Activated B cell treated with CpG ODN at 0.5 μM for 24 hours (primary cell): ENCODE measurements at regions not wholly inside any gene's neighbourhood (a gene's known extent, or its start where the extent isn't known, plus 50 kb on each side); places are given as distances from the start of the nearest gene placed in this dataset.

Experiments used
- ATAC-seq: fragments of 200-7000 bp; cut with Tn5 transposase; one replicate; pipeline ENCODE4 v1.10.0; 2021; ENCODE audit warnings: low read depth, mild to moderate bottlenecking, moderate library complexity
- CTCF ChIA-PET: fragments of 350-600 bp; sonication (Branson Sonifier 250); formaldehyde crosslinking; loops from one replicate; lab custom pipeline; 2021; ENCODE audit warnings: antibody characterized with exemption; lab: Charles Lee
- POLR2A ChIA-PET: fragments of 350-600 bp; sonication (Branson Sonifier 250); formaldehyde crosslinking; loops from one replicate; lab custom pipeline; 2021; ENCODE audit warnings: antibody characterized with exemption; lab: Charles Lee
- DNase-seq: peaks from one replicate; pipeline ENCODE4 v3.0.0; 2022
- H3K27ac Mint-ChIP-seq: one replicate; pipeline ENCODE4 v1.8.0; 2020; ENCODE audit warnings: mixed read lengths
- H3K27me3 Mint-ChIP-seq: one replicate; pipeline ENCODE4 v1.8.0; 2021; ENCODE audit warnings: mixed read lengths
- H3K36me3 Mint-ChIP-seq: one replicate; pipeline ENCODE4 v1.8.0; 2021; ENCODE audit warnings: low read depth, mixed read lengths
- H3K4me1 Mint-ChIP-seq: one replicate; pipeline ENCODE4 v1.8.0; 2021; ENCODE audit warnings: mixed read lengths
- H3K4me3 Mint-ChIP-seq: one replicate; pipeline ENCODE4 v1.8.0; 2020; ENCODE audit warnings: mild to moderate bottlenecking, mixed read lengths
- H3K9me3 Mint-ChIP-seq: one replicate; pipeline ENCODE4 v1.8.0; 2020; ENCODE audit warnings: mixed read lengths
- intact Hi-C: fragments of 100-400 bp; cut with micrococcal nuclease; formaldehyde crosslinking; loops from one replicate; pipeline ENCODE4 v1.15.1; 2024
- TF ChIP-seq, protein P1 (sequence below): fragments of 200-600 bp; IDR thresholded peaks from one replicate; pipeline ENCODE4 v1.8.0; 2022; ENCODE audit warnings: antibody characterized with exemption, mild to moderate bottlenecking

DNA sequence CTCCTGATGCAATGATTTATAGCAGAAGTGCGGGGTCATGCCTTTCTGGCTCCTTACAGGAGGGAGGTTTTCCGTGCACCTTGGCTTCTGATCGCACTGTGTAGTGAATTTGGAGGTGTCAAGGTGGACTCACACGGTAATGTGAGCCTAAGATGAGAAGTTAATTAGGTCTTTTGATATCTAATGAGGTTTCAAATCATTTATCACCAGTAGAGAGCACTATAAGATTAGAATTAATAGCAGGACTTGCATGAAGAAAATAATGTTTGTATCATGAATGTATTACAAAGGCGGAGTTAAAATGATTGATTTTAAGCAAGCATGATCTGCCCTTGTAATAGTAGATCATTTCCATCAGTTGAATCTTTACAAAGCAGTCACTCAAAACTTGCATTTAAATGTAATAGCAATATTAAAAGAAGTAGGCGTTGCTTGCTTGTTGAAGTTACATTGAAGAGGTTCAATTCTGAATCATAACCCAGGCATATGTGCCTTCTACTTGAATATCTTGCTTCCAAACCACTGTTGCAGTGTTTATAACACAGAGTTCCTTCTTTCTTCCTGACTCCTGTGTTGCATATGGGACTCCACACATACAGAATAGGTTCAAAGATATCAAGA, 152.1 kb downstream of the FMR1NB start:
- TF ChIP-seq, protein P1, sequence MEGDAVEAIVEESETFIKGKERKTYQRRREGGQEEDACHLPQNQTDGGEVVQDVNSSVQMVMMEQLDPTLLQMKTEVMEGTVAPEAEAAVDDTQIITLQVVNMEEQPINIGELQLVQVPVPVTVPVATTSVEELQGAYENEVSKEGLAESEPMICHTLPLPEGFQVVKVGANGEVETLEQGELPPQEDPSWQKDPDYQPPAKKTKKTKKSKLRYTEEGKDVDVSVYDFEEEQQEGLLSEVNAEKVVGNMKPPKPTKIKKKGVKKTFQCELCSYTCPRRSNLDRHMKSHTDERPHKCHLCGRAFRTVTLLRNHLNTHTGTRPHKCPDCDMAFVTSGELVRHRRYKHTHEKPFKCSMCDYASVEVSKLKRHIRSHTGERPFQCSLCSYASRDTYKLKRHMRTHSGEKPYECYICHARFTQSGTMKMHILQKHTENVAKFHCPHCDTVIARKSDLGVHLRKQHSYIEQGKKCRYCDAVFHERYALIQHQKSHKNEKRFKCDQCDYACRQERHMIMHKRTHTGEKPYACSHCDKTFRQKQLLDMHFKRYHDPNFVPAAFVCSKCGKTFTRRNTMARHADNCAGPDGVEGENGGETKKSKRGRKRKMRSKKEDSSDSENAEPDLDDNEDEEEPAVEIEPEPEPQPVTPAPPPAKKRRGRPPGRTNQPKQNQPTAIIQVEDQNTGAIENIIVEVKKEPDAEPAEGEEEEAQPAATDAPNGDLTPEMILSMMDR, result no peak
- no peak for ATAC-seq
- ChIA-PET POLR2A (no interaction called here), CTCF (interaction anchor here (1.0 to 3.7 kb wide), 5 partner anchors 15 to 1338 kb away, joined by 3 to 30 read pairs (median 5); no protein-coding TSS in a partner anchor)
- Mint-ChIP-seq H3K4me3 (no peak overlapping the region), H3K27me3 (no peaks in the 10 kb centered on the region), H3K4me1 (no peaks in the 10 kb centered on the region), H3K27ac (no peak overlapping the region), H3K9me3 (no peaks in the 10 kb centered on the region), H3K36me3 (no peaks in the 10 kb centered on the region)
- no peak for DNase-seq
- intact Hi-C loops, result loop anchor here (1.0 to 5.0 kb wide), 5 partner anchors 86 to 1338 kb away; no protein-coding TSS in a partner anchor

DNA sequence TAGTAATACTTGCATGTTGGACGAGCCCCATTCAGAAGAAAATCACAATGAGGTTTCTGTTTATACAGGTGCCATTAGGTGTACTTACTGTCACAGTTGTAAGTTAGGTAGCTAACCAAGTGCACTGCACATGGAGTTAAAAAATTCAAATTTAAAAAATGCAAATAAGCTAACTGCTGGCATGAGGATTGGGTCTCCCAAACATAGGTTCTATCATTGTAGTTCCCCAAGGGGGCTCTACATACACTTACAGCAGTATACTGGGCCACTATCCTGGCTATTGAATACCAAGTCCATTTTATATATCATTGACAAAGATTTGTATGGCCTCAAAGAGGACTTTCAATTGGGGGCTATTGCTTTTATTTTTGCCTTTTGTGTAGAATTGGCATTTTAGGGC, 153.4 kb downstream of the FMR1NB start:
- H3K27me3 Mint-ChIP-seq, result no peaks in the 10 kb centered on the region
- peaks cover 2% of the 10 kb centered on the region for H3K9me3 Mint-ChIP-seq
- intact Hi-C loops, result loop anchor here (5.0 kb wide), 1 partner anchor 87 kb away; no protein-coding TSS in a partner anchor
- POLR2A ChIA-PET, result no interaction called here
- TF ChIP-seq, protein P1, result no peak
- no peaks in the 10 kb centered on the region for H3K36me3 Mint-ChIP-seq
- no peaks in the 10 kb centered on the region for H3K4me1 Mint-ChIP-seq
- CTCF ChIA-PET, result interaction anchor here (1.2 to 3.7 kb wide), 4 partner anchors 246 to 1337 kb away, joined by 4 to 30 read pairs (median 6); no protein-coding TSS in a partner anchor
- H3K4me3 Mint-ChIP-seq, result no peak overlapping the region
- no peak overlapping the region for H3K27ac Mint-ChIP-seq
- ATAC-seq, result no peak
- DNase-seq, result no peak

DNA sequence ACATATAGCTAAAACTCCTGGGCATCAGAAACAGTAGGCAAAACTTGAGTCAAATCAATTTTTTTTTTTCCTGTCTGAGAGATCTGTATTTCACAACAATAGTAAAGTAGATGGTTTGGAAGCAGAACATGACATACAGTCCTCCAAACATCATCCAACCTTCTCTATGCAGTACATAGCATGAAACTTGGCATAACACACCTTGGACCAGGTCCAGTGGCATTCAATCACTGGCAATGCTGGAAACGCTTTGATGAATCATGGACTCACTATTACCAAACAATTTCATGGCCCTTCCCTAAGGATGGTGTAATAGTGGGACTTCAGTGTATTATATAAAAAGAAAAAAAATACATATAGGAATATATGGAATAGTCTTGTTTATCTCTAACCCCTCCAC, 154.6 kb downstream of the FMR1NB start:
- no peak overlapping the region for H3K4me3 Mint-ChIP-seq
- intact Hi-C loops, result no loop called here
- no peak overlapping the region for H3K27ac Mint-ChIP-seq
- ChIA-PET CTCF (interaction anchor here (3.7 kb wide), 1 partner anchor 1152 kb away, joined by 30 read pairs; no protein-coding TSS in a partner anchor), POLR2A (no interaction called here)
- DNase-seq (no peak), ATAC-seq (no peak)
- peaks cover 2% of the 10 kb centered on the region for H3K9me3 Mint-ChIP-seq
- TF ChIP-seq, protein P1, result no peak
- no peaks in the 10 kb centered on the region for H3K27me3 Mint-ChIP-seq
- no peaks in the 10 kb centered on the region for H3K36me3 Mint-ChIP-seq
- no peaks in the 10 kb centered on the region for H3K4me1 Mint-ChIP-seq

- H3K36me3 Mint-ChIP-seq, result no peaks in the 10 kb centered on the region
- H3K27me3 Mint-ChIP-seq, result no peaks in the 10 kb centered on the region
- no peaks in the 10 kb centered on the region for H3K4me1 Mint-ChIP-seq
- ChIA-PET POLR2A (no interaction called here), CTCF (no interaction called here)
- intact Hi-C loops, result no loop called here
- ATAC-seq (no peak), DNase-seq (no peak)
- no peak overlapping the region for H3K27ac Mint-ChIP-seq
- TF ChIP-seq, protein P1, result no peak
- H3K9me3 Mint-ChIP-seq, result no peaks in the 10 kb centered on the region
- no peak overlapping the region for H3K4me3 Mint-ChIP-seq
Observed at GRCh38 chrX:148146121-148146520, 165.0 kb downstream of the FMR1NB start.

- H3K27ac Mint-ChIP-seq, result no peak overlapping the region
- no peak overlapping the region for H3K4me3 Mint-ChIP-seq
- ATAC-seq (no peak), DNase-seq (no peak)
- CTCF ChIA-PET, result no interaction called here
- H3K4me1 Mint-ChIP-seq, result no peaks in the 10 kb centered on the region
- POLR2A ChIA-PET, result no interaction called here
- peaks cover 4% of the 10 kb centered on the region for H3K27me3 Mint-ChIP-seq
- TF ChIP-seq, protein P1, result no peak
- intact Hi-C loops, result no loop called here
- H3K36me3 Mint-ChIP-seq, result no peaks in the 10 kb centered on the region
- H3K9me3 Mint-ChIP-seq, result no peaks in the 10 kb centered on the region
Observed at GRCh38 chrX:148156986-148157385, 175.8 kb downstream of the FMR1NB start.
